Hematopoietic multipotent progenitor cell treated with erythropoietin and hydrocortisone succinate and interleukin-3 and kit ligand, for 8 days (in vitro differentiated cells): ENCODE measurements at regions not wholly inside any gene's neighbourhood (a gene's known extent, or its start where the extent isn't known, plus 50 kb on each side); places are given as distances from the start of the nearest gene placed in this dataset.

Source experiments
- DNase-seq: peaks from one replicate; pipeline ENCODE4 v3.0.0-alpha.2; 2015

- no peak for DNase-seq
Observed at GRCh38 chr9:106557996-106558667, 304.8 kb upstream of the ZNF462 start.

GRCh38 chr9:106560540-106560939, 302.4 kb upstream of the ZNF462 start:
- no peak for DNase-seq

- DNase-seq: no peak
Observed at GRCh38 chr9:106575823-106576222, 287.1 kb upstream of the ZNF462 start.

GRCh38 chr9:106576232-106576760, 286.7 kb upstream of the ZNF462 start:
- DNase-seq: no peak

GRCh38 chr9:106577121-106577520, 285.8 kb upstream of the ZNF462 start:
- no peak for DNase-seq

- no peak for DNase-seq
Observed at GRCh38 chr9:106580546-106580945, 282.4 kb upstream of the ZNF462 start.

- no peak for DNase-seq
Observed at GRCh38 chr9:106581973-106582372, 281.0 kb upstream of the ZNF462 start.

- no peak for DNase-seq
Observed at GRCh38 chr9:106583751-106584150, 279.2 kb upstream of the ZNF462 start.

- no peak for DNase-seq
Observed at GRCh38 chr9:106587042-106587441, 275.9 kb upstream of the ZNF462 start.

- DNase-seq: no peak
Observed at GRCh38 chr9:106588626-106589025, 274.3 kb upstream of the ZNF462 start.

GRCh38 chr9:106590759-106591505, 272.0 kb upstream of the ZNF462 start:
- DNase-seq: no peak

- no peak for DNase-seq
Observed at GRCh38 chr9:106593201-106593600, 269.8 kb upstream of the ZNF462 start.

- no peak for DNase-seq
Observed at GRCh38 chr9:106596984-106597383, 266.0 kb upstream of the ZNF462 start.

GRCh38 chr9:106600955-106601560, 261.9 kb upstream of the ZNF462 start:
- DNase-seq: no peak

- DNase-seq: no peak
Observed at GRCh38 chr9:106602344-106602743, 260.6 kb upstream of the ZNF462 start.

GRCh38 chr9:106613250-106613737, 249.7 kb upstream of the ZNF462 start:
- DNase-seq: no peak

- DNase-seq: no peak
Observed at GRCh38 chr9:106615118-106615889, 247.7 kb upstream of the ZNF462 start.

GRCh38 chr9:106616026-106616425, 246.9 kb upstream of the ZNF462 start:
- no peak for DNase-seq

- no peak for DNase-seq
Observed at GRCh38 chr9:106616851-106617345, 246.1 kb upstream of the ZNF462 start.

GRCh38 chr9:106619211-106619610, 243.8 kb upstream of the ZNF462 start:
- no peak for DNase-seq

- DNase-seq: no peak
Observed at GRCh38 chr9:106620081-106620480, 242.9 kb upstream of the ZNF462 start.

GRCh38 chr9:106620866-106621265, 242.1 kb upstream of the ZNF462 start:
- DNase-seq: no peak
